Esophagus muscularis mucosa (tissue), 3 donors: ENCODE measurements at regions not wholly inside any gene's neighbourhood (a gene's known extent, or its start where the extent isn't known, plus 50 kb on each side); places are given as distances from the start of the nearest gene placed in this dataset.

ENCODE experiments used
- POLR2A ChIP-seq: fragments of 450-650 bp; IDR thresholded peaks from one replicate; pipeline ENCODE4 v1.6.1; 2017; ENCODE audit warnings: antibody characterized with exemption, moderate library complexity, mild to moderate bottlenecking, low read depth
- POLR2AphosphoS5 ChIP-seq, 2 donors: sonication (generic); formaldehyde crosslinking; IDR thresholded peaks; one replicate each; pipeline ENCODE4 v1.6.1; 2017; ENCODE audit warnings: antibody characterized with exemption in 2 of 2
- TF ChIP-seq, protein P1 (sequence below), 3 experiments: fragments of 200-600 bp in 2 of 3; fragments of 450-650 bp in 1 of 3; sonication (generic) in 2 of 3; IDR thresholded peaks; one replicate each; pipeline ENCODE4 v1.5.1; 2017 to 2019; ENCODE audit warnings: antibody characterized with exemption in 3 of 3, mild to moderate bottlenecking in 2 of 3, moderate library complexity in 1 of 3

DNA sequence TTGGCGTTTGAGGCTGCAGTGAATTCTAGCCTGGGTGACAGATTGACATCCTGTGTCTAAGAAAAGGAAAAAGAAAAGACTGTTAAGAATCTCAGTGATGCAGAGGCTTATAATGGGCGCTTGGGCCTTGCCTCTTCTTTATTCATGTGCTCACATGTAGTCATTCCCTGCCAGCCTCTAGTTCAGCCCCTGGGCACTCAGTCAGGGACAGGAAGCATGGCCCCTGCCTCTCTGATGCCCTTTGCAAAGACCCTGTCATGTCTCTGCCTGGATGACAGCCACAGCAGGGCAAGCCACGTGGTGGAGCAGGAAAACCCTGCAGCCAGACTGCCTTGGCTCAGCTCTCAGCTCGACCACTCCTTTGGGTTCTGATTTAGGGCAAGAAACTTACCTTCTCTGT is 368.9 kb downstream of the RPS24 start:
- TF ChIP-seq POLR2AphosphoS5 (IDR thresholded peaks at IDR 0.05) = no peak
- TF ChIP-seq, protein P1, sequence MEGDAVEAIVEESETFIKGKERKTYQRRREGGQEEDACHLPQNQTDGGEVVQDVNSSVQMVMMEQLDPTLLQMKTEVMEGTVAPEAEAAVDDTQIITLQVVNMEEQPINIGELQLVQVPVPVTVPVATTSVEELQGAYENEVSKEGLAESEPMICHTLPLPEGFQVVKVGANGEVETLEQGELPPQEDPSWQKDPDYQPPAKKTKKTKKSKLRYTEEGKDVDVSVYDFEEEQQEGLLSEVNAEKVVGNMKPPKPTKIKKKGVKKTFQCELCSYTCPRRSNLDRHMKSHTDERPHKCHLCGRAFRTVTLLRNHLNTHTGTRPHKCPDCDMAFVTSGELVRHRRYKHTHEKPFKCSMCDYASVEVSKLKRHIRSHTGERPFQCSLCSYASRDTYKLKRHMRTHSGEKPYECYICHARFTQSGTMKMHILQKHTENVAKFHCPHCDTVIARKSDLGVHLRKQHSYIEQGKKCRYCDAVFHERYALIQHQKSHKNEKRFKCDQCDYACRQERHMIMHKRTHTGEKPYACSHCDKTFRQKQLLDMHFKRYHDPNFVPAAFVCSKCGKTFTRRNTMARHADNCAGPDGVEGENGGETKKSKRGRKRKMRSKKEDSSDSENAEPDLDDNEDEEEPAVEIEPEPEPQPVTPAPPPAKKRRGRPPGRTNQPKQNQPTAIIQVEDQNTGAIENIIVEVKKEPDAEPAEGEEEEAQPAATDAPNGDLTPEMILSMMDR (IDR thresholded peaks at IDR 0.05) = no peak
- TF ChIP-seq POLR2A = no peak
